Fibroblast of skin of back (primary cell): ENCODE measurements at regions not wholly inside any gene's neighbourhood (a gene's known extent, or its start where the extent isn't known, plus 50 kb on each side); places are given as distances from the start of the nearest gene placed in this dataset.

Experiments used
- DNase-seq: peaks from one replicate; pipeline ENCODE4 v3.0.0-alpha.2; 2013

DNA sequence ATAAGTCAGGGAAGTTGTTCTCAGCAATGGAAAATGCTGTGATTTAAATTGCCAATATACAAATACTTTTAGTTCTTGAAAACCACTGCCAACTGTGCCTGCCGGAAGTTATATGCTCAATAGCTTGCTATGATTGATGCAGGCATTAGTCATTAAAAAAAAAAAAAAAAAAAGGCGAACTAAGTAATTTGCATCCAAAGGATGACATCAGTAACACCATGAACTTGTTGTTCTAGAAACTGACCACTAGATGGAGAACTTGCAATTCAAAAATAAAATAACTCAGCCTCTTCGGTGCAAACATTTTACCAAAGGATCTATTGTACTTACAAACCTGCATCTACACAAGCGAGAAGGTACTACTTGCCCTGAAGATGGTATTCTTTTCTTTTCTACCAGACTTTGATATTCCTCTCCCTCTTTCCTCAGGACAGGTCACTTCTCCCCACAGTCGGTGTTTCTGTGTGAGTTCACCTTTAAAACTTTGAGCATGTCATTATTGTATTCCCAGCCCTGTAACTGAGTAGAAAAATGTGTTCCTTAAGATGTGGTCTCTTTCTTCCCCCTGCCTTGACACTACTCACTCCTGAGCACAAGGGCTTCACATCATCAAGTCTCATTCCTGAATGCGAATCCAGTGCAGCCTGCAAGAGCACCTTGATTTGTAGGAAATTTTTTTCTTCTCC, 115.0 kb upstream of the VEPH1 start:
- DNase-seq: peak; percentile 81

- no peak for DNase-seq
These were observed 111.7 kb upstream of the VEPH1 start for GRCh38 chr3:157614896-157615295.

DNA sequence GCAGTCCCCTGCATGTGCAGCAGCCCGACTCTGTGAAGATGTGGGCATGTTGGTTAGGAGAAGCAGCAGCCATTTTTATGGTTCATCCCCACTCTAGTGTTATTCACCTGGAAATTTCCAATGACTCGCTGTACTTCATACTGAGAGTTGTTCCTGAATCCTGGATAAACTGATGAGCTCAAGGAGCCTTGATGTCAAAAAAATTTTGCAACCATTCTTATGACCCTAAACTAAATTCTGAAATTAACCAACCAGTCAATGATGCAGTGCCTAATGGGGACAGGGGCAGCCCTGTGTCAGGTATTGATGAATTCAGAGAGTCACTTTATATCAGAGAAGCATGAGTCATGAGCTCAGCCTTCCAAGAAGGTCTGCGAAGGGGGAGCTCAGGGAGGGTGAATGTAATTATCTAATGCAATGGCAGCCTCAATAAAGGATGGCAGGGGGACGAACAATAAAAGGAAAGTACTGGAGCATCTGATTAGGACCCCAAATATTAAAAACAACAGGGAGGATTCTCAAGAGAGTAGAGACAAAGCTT, 108.4 kb upstream of the VEPH1 start:
- no peak for DNase-seq

DNA sequence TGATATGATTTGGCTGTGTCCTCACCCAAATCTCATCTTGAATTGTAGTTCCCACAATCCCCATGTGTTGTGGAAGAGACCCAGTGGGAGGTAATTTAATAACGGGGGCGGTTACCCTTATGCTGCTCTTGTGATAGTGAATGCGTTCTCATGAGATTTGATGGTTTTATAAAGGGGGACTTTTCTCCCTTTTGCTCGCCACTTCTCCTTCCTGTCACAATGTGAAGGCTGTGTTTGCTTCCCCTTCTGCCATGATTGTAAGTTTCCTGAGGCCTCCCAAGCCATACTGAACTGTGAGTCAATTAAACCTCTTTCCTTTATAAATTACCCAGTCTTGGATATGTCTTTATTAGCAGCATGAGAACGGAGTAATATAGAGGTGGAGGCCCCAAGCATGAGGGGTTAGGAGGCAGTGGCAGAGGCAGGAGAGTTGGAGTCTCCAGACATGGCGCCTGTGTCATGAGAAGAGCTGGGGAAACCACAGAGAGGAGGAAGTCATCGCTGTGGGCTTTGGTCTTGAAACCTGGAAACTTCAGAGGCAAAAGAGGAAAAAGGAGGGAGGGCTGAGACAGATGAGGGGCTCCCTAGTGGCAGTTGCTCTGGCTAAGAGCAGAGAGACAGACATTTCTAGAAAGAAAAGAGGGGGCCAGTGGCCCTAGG, 107.8 kb upstream of the VEPH1 start:
- DNase-seq: no peak

GRCh38 chr3:157607826-157608405, 104.7 kb upstream of the VEPH1 start:
- no peak for DNase-seq

- DNase-seq: no peak
These were observed 103.6 kb upstream of the VEPH1 start for GRCh38 chr3:157606852-157607197.

DNA sequence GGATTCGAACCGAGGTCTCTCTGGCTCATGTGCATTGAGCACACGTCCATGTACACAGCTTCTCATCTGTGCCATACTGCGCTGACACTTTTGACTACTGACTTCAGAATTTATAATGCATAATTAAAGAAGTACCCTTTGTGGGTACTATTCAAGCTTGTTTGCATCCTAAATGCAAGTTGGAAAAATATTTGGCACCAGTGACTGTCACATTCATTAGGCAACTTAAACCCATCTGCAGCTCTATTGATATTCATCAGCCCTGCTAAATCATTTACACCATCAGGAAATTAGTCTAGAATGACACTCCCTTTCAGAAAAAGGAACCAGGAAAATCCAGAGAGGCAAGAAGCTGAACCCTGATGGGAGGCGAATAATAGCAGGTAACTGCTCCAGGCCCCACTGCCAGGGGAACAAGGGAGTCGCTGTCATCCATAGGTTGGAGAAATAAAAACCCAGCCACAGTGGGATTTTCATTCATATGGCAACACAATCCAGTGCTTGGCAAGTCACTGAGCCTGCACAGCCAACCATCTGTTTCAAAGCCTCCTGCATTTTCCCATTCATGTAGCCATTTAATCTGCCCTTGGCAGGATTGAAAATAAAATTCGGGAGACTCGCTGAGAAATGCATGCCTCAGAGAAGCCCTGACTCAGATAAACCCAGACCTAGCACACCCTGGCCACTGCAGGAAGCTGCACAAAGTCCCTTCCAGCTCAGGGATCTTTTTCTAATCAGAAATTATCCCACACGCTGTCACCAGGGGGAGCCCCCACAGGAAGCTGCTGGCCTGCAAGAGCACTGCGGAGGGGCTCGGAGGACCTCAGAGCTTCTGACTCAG, 103.0 kb upstream of the VEPH1 start:
- DNase-seq: peak; percentile 71

DNA sequence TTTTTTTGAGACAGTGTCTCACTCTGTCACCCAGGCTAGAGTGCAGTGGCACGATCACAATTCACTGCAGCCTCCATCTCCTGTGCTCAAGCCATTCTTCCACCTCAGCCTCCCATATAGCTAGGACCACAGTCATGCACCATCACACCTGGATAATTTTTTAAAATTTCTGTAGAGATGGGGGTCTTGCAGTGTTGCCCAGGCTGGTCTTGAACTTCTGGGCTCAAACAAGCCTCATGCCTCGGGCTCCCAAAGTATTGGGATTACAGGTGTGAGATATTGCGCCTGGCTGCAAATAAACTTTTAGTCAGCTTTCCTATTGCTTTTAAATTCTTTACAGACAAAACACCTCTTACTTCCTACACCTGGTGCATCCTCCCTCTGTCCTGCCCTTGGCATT, 102.1 kb upstream of the VEPH1 start:
- no peak for DNase-seq

GRCh38 chr3:157602424-157602823, 99.2 kb upstream of the VEPH1 start:
- DNase-seq: no peak

- DNase-seq: no peak
These were observed 92.0 kb upstream of the VEPH1 start for GRCh38 chr3:157595259-157595658.

DNA sequence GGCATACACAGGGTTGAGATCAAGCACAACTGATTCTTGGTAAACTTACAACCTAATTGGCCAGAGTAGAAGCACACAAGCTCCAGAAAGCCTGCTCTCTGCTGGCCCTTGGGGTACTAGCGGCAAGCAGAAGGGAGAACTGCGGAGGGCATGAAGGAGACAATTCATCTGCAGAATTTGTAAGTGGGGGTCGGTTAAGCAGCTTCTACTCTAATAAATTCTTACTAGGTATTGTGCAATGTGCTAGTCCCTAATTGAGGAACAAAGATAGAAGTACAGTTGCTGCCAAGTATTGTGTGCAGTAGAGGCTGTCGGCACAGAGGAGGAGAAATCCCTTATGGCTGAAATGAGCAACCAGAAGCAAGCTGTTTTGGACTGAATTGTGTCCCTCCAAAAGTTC, 91.2 kb upstream of the VEPH1 start:
- DNase-seq: no peak

GRCh38 chr3:157592769-157593168, 89.6 kb upstream of the VEPH1 start:
- DNase-seq: no peak

GRCh38 chr3:157590273-157590672, 87.1 kb upstream of the VEPH1 start:
- DNase-seq: no peak

- DNase-seq: peak; percentile 4
These were observed 86.0 kb upstream of the VEPH1 start for GRCh38 chr3:157589211-157589610.

DNA sequence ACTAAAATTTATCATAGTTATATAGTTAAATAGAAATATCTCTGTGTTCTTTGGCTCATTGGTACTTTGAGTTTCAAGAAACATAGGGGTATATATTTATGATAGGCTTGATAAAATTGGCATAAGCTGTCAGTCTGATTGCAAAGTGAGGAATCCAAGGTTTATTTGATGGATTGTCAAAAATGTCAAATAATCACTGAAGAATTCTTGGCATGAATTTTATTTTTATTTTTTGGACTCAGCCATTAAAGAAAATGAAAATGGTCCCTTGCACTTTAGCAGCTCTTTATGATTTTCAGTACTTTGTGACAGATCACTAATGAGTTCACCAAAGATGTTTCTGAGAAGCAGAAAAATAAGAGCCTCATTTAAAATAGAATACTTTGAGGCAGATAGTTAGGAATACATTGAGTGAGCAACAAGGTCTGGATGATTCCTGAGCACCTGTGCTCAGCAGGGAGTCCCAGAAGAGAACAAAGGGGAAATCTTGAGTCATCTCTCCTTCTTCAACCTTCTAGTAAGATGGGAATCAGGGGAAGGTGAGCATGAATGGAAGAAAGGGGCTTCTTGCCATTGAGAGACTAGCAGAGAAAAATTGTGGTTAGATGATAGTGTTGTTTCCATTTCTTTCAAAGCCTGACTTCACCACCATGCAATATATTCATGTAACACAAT, 85.3 kb upstream of the VEPH1 start:
- no peak for DNase-seq

DNA sequence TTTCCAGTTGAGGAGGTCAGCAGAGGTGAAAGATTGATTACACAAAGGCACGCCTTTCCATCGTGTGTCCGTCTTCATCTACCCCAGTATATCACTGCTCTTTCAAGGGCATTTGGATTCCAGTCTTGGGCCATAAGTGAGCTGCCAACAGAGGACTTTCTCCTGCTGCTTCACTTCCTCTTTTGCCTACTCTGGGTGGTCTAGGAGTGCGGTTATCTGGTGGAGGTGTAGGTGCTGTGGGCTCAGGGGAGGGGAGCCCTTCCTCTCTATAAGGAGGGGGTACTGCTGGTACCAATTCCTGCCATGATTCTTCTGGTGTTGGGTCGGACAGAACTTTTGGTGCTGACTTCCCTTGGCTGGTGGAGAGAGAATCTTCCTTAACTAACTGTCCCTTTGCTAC, 83.1 kb upstream of the VEPH1 start:
- DNase-seq: no peak

- DNase-seq: no peak
These were observed 82.2 kb upstream of the VEPH1 start for GRCh38 chr3:157585386-157585785.

DNA sequence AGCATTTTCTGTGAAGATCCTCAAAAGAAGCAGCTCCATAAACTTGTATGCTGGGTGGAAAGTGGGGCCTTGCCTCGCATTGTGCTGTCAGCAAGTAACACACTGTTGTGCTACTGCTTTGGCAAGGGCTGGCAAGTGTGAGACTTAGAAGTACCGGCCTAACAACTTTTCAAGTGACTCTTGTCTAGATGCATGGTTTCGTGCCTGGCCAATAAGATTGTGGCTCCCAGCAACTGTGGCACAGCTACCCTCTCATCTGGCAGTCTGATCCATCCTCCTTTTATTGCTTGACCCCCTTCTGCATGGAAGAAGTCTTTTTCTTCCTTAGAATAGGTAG, 79.4 kb upstream of the VEPH1 start:
- no peak for DNase-seq

- DNase-seq: peak; percentile 12
These were observed 78.9 kb upstream of the VEPH1 start for GRCh38 chr3:157581956-157582636.

- DNase-seq: peak; percentile 76
These were observed 78.2 kb upstream of the VEPH1 start for GRCh38 chr3:157581371-157581770.

- DNase-seq: no peak
These were observed 75.0 kb upstream of the VEPH1 start for GRCh38 chr3:157578181-157578580.

GRCh38 chr3:157574531-157574930, 71.3 kb upstream of the VEPH1 start:
- no peak for DNase-seq
